ENCODE measurements at regions not wholly inside any gene's neighbourhood (a gene's known extent, or its start where the extent isn't known, plus 50 kb on each side); places are given as distances from the start of the nearest gene placed in this dataset.

DNA sequence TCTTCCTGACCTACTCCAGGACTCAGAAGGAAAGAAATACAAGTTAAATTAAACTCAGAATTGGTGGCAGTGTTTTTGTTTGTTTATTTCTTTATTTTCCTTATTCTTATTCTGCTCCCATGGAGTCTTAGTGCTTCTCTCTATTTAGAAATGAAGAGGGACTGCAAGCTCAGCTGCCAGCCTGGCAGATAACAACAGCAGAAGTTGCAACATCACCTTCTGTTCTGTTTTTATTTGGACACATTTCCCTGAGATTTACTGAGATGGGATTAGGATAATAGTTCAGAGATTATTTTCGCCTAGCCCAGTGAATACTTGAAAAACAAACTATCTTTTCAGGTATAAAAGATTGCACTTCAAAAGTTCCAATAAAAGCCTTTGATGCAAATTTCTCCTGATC lies 70.4 kb upstream of the DTNA start:
- in situ Hi-C loops (cut with MboI; ENCODE audit: low sequenced_read_pairs), result no loop called here
- H3K36me3 ChIP-seq (replicated peaks), result no peaks in the 10 kb centered on the region
- no peak overlapping the region for H3K4me3 ChIP-seq
- no peaks in the 10 kb centered on the region for H3K9me3 ChIP-seq
- no peak for DNase-seq (ENCODE audit: low spot score in 2 of 2)
- H3K27me3 ChIP-seq (ENCODE audit: low read depth), result no peaks in the 10 kb centered on the region
- no peaks in the 10 kb centered on the region for H3K4me1 ChIP-seq

DNA sequence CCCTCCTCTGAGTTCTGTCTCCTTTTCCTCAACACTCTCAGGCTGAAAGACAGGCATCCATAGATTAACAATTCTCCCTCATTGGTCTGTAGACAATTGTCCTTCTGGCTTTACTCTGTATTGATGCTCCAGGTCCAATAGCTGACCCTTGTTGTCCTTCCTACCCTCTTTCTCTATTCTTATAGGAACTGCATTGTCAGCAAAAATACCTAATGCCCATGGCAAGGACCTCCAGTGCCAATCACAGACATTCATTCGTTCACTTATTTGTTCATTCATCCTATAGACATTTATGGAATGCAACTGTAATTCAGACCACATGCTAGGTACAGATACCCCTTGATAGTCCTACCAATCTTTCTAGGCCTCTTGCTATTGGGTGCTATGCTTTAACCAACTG lies 69.8 kb upstream of the DTNA start:
- DNase-seq (ENCODE audit: low spot score in 2 of 2), result no peak
- Histone ChIP-seq H3K36me3 (replicated peaks) (no peaks in the 10 kb centered on the region), H3K9me3 (no peaks in the 10 kb centered on the region), H3K4me1 (no peaks in the 10 kb centered on the region), H3K4me3 (no peak overlapping the region), H3K27me3 (ENCODE audit: low read depth) (no peaks in the 10 kb centered on the region)
- in situ Hi-C loops (cut with MboI; ENCODE audit: low sequenced_read_pairs), result no loop called here

- Histone ChIP-seq H3K4me3 (no peak overlapping the region), H3K9me3 (no peaks in the 10 kb centered on the region), H3K36me3 (replicated peaks) (no peaks in the 10 kb centered on the region), H3K4me1 (peaks cover 2% of the 10 kb centered on the region; the same call in 1 of the 2 replicates), H3K27me3 (ENCODE audit: low read depth) (no peaks in the 10 kb centered on the region)
- in situ Hi-C loops (cut with MboI; ENCODE audit: low sequenced_read_pairs), result no loop called here
- DNase-seq (ENCODE audit: low spot score in 2 of 2), result no peak
These were observed 66.1 kb upstream of the DTNA start for GRCh38 chr18:34643989-34644388.

GRCh38 chr18:34647251-34647650 lies 62.8 kb upstream of the DTNA start:
- Histone ChIP-seq H3K4me3 (no peak overlapping the region), H3K36me3 (replicated peaks) (no peaks in the 10 kb centered on the region), H3K27me3 (ENCODE audit: low read depth) (no peaks in the 10 kb centered on the region), H3K9me3 (no peaks in the 10 kb centered on the region), H3K4me1 (peaks cover 3% of the 10 kb centered on the region; the same call in 1 of the 2 replicates)
- in situ Hi-C loops (cut with MboI; ENCODE audit: low sequenced_read_pairs), result no loop called here
- peak; percentile 39 to 46 for DNase-seq (ENCODE audit: low spot score in 2 of 2)

GRCh38 chr18:34648269-34648985 lies 61.7 kb upstream of the DTNA start:
- in situ Hi-C loops (cut with MboI; ENCODE audit: low sequenced_read_pairs), result no loop called here
- H3K9me3 ChIP-seq, result no peaks in the 10 kb centered on the region
- DNase-seq (ENCODE audit: low spot score in 2 of 2), result no peak
- H3K27me3 ChIP-seq (ENCODE audit: low read depth), result no peaks in the 10 kb centered on the region
- peaks cover 3% of the 10 kb centered on the region; the same call in 1 of the 2 replicates for H3K4me1 ChIP-seq
- no peak overlapping the region for H3K4me3 ChIP-seq
- H3K36me3 ChIP-seq (replicated peaks), result no peaks in the 10 kb centered on the region

GRCh38 chr18:34649080-34649479 lies 61.0 kb upstream of the DTNA start:
- in situ Hi-C loops (cut with MboI; ENCODE audit: low sequenced_read_pairs), result no loop called here
- Histone ChIP-seq H3K36me3 (replicated peaks) (no peaks in the 10 kb centered on the region), H3K9me3 (no peaks in the 10 kb centered on the region), H3K4me3 (no peak overlapping the region), H3K27me3 (ENCODE audit: low read depth) (no peaks in the 10 kb centered on the region), H3K4me1 (peaks cover 3% of the 10 kb centered on the region; the same call in 1 of the 2 replicates)
- no peak for DNase-seq (ENCODE audit: low spot score in 2 of 2)

- Histone ChIP-seq H3K36me3 (replicated peaks) (no peaks in the 10 kb centered on the region), H3K4me3 (no peak overlapping the region), H3K9me3 (no peaks in the 10 kb centered on the region), H3K27me3 (ENCODE audit: low read depth) (no peaks in the 10 kb centered on the region), H3K4me1 (peaks cover 3% of the 10 kb centered on the region; the same call in 1 of the 2 replicates)
- in situ Hi-C loops (cut with MboI; ENCODE audit: low sequenced_read_pairs), result no loop called here
- no peak for DNase-seq (ENCODE audit: low spot score in 2 of 2)
These were observed 60.0 kb upstream of the DTNA start for GRCh38 chr18:34650121-34650545.

GRCh38 chr18:34651586-34652369 lies 58.3 kb upstream of the DTNA start:
- Histone ChIP-seq H3K4me3 (no peak overlapping the region), H3K36me3 (replicated peaks) (no peaks in the 10 kb centered on the region), H3K4me1 (peaks cover 3% of the 10 kb centered on the region; the same call in 1 of the 2 replicates), H3K9me3 (no peaks in the 10 kb centered on the region), H3K27me3 (ENCODE audit: low read depth) (no peaks in the 10 kb centered on the region)
- DNase-seq (ENCODE audit: low spot score in 2 of 2), result no peak
- in situ Hi-C loops (cut with MboI; ENCODE audit: low sequenced_read_pairs), result no loop called here

GRCh38 chr18:34655131-34655530 lies 55.0 kb upstream of the DTNA start:
- Histone ChIP-seq H3K36me3 (replicated peaks) (no peaks in the 10 kb centered on the region), H3K4me3 (no peak overlapping the region), H3K4me1 (peaks cover 14% of the 10 kb centered on the region), H3K27me3 (ENCODE audit: low read depth) (no peaks in the 10 kb centered on the region), H3K9me3 (no peaks in the 10 kb centered on the region)
- DNase-seq (ENCODE audit: low spot score in 2 of 2), result no peak
- in situ Hi-C loops (cut with MboI; ENCODE audit: low sequenced_read_pairs), result no loop called here

- DNase-seq (ENCODE audit: low spot score in 2 of 2), result no peak
- Histone ChIP-seq H3K27me3 (ENCODE audit: low read depth) (no peaks in the 10 kb centered on the region), H3K4me1 (peaks cover 27% of the 10 kb centered on the region), H3K9me3 (no peaks in the 10 kb centered on the region), H3K4me3 (no peak overlapping the region), H3K36me3 (replicated peaks) (no peaks in the 10 kb centered on the region)
- in situ Hi-C loops (cut with MboI; ENCODE audit: low sequenced_read_pairs), result no loop called here
These were observed 52.1 kb upstream of the DTNA start for GRCh38 chr18:34657860-34658500.

GRCh38 chr18:34659579-34660517 lies 50.2 kb upstream of the DTNA start:
- Histone ChIP-seq H3K36me3 (replicated peaks) (no peaks in the 10 kb centered on the region), H3K27me3 (ENCODE audit: low read depth) (no peaks in the 10 kb centered on the region), H3K4me1 (peaks cover 27% of the 10 kb centered on the region), H3K9me3 (no peaks in the 10 kb centered on the region), H3K4me3 (no peak overlapping the region)
- in situ Hi-C loops (cut with MboI; ENCODE audit: low sequenced_read_pairs), result no loop called here
- DNase-seq (ENCODE audit: low spot score in 2 of 2), result peak; percentile 74 to 80

All from HAP-1 (cell line).